ENCODE measurements at regions not wholly inside any gene's neighbourhood (a gene's known extent, or its start where the extent isn't known, plus 50 kb on each side); places are given as distances from the start of the nearest gene placed in this dataset.

GRCh38 chr3:59189939-59190338 is 140.1 kb upstream of the CFAP20DC start:
- DNase-seq (no peak), ATAC-seq (no peak)
- Mint-ChIP-seq H3K4me3 (no peak overlapping the region), H3K4me1 (ENCODE audit: low read depth) (no peaks in the 10 kb centered on the region), H3K27me3 (no peaks in the 10 kb centered on the region), H3K9me3 (no peaks in the 10 kb centered on the region), H3K36me3 (ENCODE audit: low read depth) (no peaks in the 10 kb centered on the region), H3K27ac (no peak overlapping the region)
- POLR2A ChIA-PET: no interaction called here
- CTCF ChIA-PET: no interaction called here
- intact Hi-C loops (cut with micrococcal nuclease): no loop called here
- TF ChIP-seq, protein P1, sequence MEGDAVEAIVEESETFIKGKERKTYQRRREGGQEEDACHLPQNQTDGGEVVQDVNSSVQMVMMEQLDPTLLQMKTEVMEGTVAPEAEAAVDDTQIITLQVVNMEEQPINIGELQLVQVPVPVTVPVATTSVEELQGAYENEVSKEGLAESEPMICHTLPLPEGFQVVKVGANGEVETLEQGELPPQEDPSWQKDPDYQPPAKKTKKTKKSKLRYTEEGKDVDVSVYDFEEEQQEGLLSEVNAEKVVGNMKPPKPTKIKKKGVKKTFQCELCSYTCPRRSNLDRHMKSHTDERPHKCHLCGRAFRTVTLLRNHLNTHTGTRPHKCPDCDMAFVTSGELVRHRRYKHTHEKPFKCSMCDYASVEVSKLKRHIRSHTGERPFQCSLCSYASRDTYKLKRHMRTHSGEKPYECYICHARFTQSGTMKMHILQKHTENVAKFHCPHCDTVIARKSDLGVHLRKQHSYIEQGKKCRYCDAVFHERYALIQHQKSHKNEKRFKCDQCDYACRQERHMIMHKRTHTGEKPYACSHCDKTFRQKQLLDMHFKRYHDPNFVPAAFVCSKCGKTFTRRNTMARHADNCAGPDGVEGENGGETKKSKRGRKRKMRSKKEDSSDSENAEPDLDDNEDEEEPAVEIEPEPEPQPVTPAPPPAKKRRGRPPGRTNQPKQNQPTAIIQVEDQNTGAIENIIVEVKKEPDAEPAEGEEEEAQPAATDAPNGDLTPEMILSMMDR (IDR thresholded peaks at IDR 0.05): no peak

GRCh38 chr3:59189526-59189925 is 139.7 kb upstream of the CFAP20DC start:
- ChIA-PET POLR2A (no interaction called here), CTCF (no interaction called here)
- no peak for ATAC-seq
- DNase-seq: no peak
- H3K27ac Mint-ChIP-seq: no peak overlapping the region
- no peaks in the 10 kb centered on the region for H3K36me3 Mint-ChIP-seq (ENCODE audit: low read depth)
- TF ChIP-seq, protein P1 (IDR thresholded peaks at IDR 0.05): no peak
- intact Hi-C loops (cut with micrococcal nuclease): no loop called here
- H3K4me1 Mint-ChIP-seq (ENCODE audit: low read depth): no peaks in the 10 kb centered on the region
- no peak overlapping the region for H3K4me3 Mint-ChIP-seq
- no peaks in the 10 kb centered on the region for H3K27me3 Mint-ChIP-seq
- H3K9me3 Mint-ChIP-seq: no peaks in the 10 kb centered on the region

- H3K9me3 Mint-ChIP-seq: no peaks in the 10 kb centered on the region
- ChIA-PET CTCF (no interaction called here), POLR2A (no interaction called here)
- peaks cover 2% of the 10 kb centered on the region for H3K27me3 Mint-ChIP-seq
- no peak for ATAC-seq
- no peaks in the 10 kb centered on the region for H3K4me1 Mint-ChIP-seq (ENCODE audit: low read depth)
- H3K36me3 Mint-ChIP-seq (ENCODE audit: low read depth): no peaks in the 10 kb centered on the region
- no peak overlapping the region for H3K27ac Mint-ChIP-seq
- no peak overlapping the region for H3K4me3 Mint-ChIP-seq
- intact Hi-C loops (cut with micrococcal nuclease): no loop called here
- TF ChIP-seq, protein P1 (IDR thresholded peaks at IDR 0.05): no peak
- DNase-seq: no peak
Measured at GRCh38 chr3:59186725-59187124, 136.9 kb upstream of the CFAP20DC start.

GRCh38 chr3:59185591-59186369 is 136.0 kb upstream of the CFAP20DC start:
- Mint-ChIP-seq H3K4me3 (no peak overlapping the region), H3K9me3 (no peaks in the 10 kb centered on the region), H3K36me3 (ENCODE audit: low read depth) (no peaks in the 10 kb centered on the region), H3K27me3 (peaks cover 2% of the 10 kb centered on the region), H3K4me1 (ENCODE audit: low read depth) (no peaks in the 10 kb centered on the region), H3K27ac (no peak overlapping the region)
- ATAC-seq (no peak), DNase-seq (no peak)
- intact Hi-C loops (cut with micrococcal nuclease): no loop called here
- TF ChIP-seq, protein P1 (IDR thresholded peaks at IDR 0.05): no peak
- CTCF ChIA-PET: interaction anchor here (0.6 kb wide), 1 partner anchor 457 kb away, joined by 3 read pairs; no protein-coding TSS in a partner anchor
- POLR2A ChIA-PET: no interaction called here

DNA sequence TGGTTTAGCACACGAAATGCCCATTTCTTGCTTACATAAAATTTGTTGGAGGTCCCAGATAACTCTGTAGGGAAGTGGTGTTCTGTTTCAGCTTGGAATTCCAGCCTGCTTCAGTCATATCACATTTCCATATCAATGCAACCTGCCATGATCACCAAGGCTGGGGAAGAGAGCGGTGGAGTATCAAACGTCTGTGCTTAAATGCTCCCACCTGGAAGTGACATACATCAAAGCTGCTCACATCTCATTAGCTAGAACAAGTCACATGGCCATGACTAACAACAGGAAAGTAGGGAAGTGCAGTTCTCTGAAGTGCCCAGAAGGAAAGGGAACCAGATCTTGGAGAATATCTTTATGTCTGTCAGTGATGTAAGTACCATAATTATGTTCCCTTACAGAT is 130.2 kb upstream of the CFAP20DC start:
- Mint-ChIP-seq H3K27ac (no peak overlapping the region), H3K9me3 (no peaks in the 10 kb centered on the region), H3K27me3 (peaks cover 5% of the 10 kb centered on the region), H3K4me3 (no peak overlapping the region), H3K4me1 (ENCODE audit: low read depth) (no peaks in the 10 kb centered on the region), H3K36me3 (ENCODE audit: low read depth) (no peaks in the 10 kb centered on the region)
- ATAC-seq (no peak), DNase-seq (no peak)
- ChIA-PET CTCF (no interaction called here), POLR2A (no interaction called here)
- TF ChIP-seq, protein P1 (IDR thresholded peaks at IDR 0.05): no peak
- intact Hi-C loops (cut with micrococcal nuclease): no loop called here

Data from activated CD8-positive, alpha-beta T cell treated with anti-CD3 and anti-CD28 coated beads for 36 hours (primary cell).